ENCODE measurements at regions not wholly inside any gene's neighbourhood (a gene's known extent, or its start where the extent isn't known, plus 50 kb on each side); places are given as distances from the start of the nearest gene placed in this dataset.

- TF ChIP-seq CTCF (IDR thresholded peaks at IDR 0.05; ENCODE audit: low read depth, low read length) (no peak), EZH2phosphoT487 (IDR thresholded peaks at IDR 0.05; ENCODE audit: low read depth) (no peak)
These were observed 644.8 kb downstream of the EFNA5 start for GRCh38 chr5:107025712-107026497.
